ENCODE measurements at regions not wholly inside any gene's neighbourhood (a gene's known extent, or its start where the extent isn't known, plus 50 kb on each side); places are given as distances from the start of the nearest gene placed in this dataset.

DNA sequence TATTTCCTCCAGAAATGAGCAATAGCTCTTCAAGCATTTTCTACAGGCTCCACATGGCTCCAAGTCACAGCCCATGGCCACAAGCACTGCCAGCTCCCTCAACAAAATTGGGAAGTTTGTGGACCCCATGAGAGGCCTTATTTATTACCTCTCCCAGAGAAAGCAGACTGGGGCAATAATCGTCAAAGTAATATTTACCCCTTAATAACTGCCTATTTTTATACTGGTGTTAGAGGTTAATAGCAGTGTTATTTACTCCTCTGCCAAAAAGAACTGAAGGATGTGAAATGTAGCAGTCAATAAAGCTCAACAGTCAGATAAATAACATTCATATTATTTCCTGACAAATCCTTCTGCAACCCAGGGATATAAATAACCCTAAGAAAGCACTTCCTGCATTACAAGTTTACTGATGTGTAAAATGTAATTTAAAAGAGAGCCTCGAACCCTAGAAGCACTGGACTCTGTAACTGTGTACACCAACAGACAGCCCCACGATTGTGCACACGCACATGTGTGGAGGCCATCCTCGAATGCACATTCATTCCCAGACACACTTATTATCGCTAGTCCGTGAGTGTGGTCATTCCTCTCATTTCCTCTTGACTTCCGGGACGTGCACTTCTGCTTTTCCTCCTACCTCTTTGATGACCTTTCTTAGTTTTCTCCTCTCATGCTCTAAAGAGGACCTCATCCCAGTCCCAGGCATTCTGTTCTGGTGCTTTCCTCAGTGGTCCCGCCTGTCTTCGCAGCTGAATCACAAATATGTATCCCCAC lies 157.4 kb downstream of the EVX1 start:
- no peak for TF ChIP-seq GABPA (IDR thresholded peaks at IDR 0.05; ENCODE audit: low read depth)
- TF ChIP-seq, protein P1, sequence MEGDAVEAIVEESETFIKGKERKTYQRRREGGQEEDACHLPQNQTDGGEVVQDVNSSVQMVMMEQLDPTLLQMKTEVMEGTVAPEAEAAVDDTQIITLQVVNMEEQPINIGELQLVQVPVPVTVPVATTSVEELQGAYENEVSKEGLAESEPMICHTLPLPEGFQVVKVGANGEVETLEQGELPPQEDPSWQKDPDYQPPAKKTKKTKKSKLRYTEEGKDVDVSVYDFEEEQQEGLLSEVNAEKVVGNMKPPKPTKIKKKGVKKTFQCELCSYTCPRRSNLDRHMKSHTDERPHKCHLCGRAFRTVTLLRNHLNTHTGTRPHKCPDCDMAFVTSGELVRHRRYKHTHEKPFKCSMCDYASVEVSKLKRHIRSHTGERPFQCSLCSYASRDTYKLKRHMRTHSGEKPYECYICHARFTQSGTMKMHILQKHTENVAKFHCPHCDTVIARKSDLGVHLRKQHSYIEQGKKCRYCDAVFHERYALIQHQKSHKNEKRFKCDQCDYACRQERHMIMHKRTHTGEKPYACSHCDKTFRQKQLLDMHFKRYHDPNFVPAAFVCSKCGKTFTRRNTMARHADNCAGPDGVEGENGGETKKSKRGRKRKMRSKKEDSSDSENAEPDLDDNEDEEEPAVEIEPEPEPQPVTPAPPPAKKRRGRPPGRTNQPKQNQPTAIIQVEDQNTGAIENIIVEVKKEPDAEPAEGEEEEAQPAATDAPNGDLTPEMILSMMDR (IDR thresholded peaks at IDR 0.05; ENCODE audit: insufficient read depth, low read length): no peak
- peak; percentile 90 for TF ChIP-seq SPI1 (IDR thresholded peaks at IDR 0.05; ENCODE audit: borderline replicate concordance, low read depth)
- TF ChIP-seq POLR2AphosphoS5 (IDR thresholded peaks at IDR 0.05; ENCODE audit: low read depth): no peak
- TF ChIP-seq, protein P2, sequence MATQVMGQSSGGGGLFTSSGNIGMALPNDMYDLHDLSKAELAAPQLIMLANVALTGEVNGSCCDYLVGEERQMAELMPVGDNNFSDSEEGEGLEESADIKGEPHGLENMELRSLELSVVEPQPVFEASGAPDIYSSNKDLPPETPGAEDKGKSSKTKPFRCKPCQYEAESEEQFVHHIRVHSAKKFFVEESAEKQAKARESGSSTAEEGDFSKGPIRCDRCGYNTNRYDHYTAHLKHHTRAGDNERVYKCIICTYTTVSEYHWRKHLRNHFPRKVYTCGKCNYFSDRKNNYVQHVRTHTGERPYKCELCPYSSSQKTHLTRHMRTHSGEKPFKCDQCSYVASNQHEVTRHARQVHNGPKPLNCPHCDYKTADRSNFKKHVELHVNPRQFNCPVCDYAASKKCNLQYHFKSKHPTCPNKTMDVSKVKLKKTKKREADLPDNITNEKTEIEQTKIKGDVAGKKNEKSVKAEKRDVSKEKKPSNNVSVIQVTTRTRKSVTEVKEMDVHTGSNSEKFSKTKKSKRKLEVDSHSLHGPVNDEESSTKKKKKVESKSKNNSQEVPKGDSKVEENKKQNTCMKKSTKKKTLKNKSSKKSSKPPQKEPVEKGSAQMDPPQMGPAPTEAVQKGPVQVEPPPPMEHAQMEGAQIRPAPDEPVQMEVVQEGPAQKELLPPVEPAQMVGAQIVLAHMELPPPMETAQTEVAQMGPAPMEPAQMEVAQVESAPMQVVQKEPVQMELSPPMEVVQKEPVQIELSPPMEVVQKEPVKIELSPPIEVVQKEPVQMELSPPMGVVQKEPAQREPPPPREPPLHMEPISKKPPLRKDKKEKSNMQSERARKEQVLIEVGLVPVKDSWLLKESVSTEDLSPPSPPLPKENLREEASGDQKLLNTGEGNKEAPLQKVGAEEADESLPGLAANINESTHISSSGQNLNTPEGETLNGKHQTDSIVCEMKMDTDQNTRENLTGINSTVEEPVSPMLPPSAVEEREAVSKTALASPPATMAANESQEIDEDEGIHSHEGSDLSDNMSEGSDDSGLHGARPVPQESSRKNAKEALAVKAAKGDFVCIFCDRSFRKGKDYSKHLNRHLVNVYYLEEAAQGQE (IDR thresholded peaks at IDR 0.05; ENCODE audit: insufficient replicate concordance, low read depth): no peak

All from HL-60 (cell line).